Nephron (organoid): ENCODE measurements at regions not wholly inside any gene's neighbourhood (a gene's known extent, or its start where the extent isn't known, plus 50 kb on each side); places are given as distances from the start of the nearest gene placed in this dataset.

ENCODE experiments used
- H3K27ac Mint-ChIP-seq, 3 experiments: 2 replicates each; pipeline ENCODE4 v1.8.0; 2020; ENCODE audit warnings: mixed read lengths in 3 of 3, mild to moderate bottlenecking in 2 of 3, moderate library complexity in 1 of 3
- H3K27me3 Mint-ChIP-seq: 2 replicates; pipeline ENCODE4 v1.8.0; 2021; ENCODE audit warnings: low read depth, mild to moderate bottlenecking, moderate library complexity, mixed read lengths
- H3K36me3 Mint-ChIP-seq: 2 replicates; pipeline ENCODE4 v1.8.0; 2020; ENCODE audit warnings: low read depth, mixed read lengths
- H3K4me1 Mint-ChIP-seq: 2 replicates; pipeline ENCODE4 v1.8.0; 2020; ENCODE audit warnings: mixed read lengths
- H3K4me3 Mint-ChIP-seq, 3 experiments: 2 replicates each; pipeline ENCODE4 v1.8.0; 2020; ENCODE audit warnings: mild to moderate bottlenecking in 3 of 3, mixed read lengths in 3 of 3, moderate library complexity in 2 of 3
- H3K9me3 Mint-ChIP-seq: 2 replicates; pipeline ENCODE4 v1.8.0; 2020; ENCODE audit warnings: mixed read lengths
- TF ChIP-seq, protein P1 (sequence below), 3 experiments: fragments of 200-600 bp; sonication (generic); IDR thresholded peaks; one replicate each; pipeline ENCODE4 v1.5.0; 2021; ENCODE audit warnings: antibody characterized with exemption in 3 of 3; ENCODE audit not compliant: unreplicated experiment in 3 of 3

- H3K9me3 Mint-ChIP-seq: peaks cover 3% of the 10 kb centered on the region
- H3K4me3 Mint-ChIP-seq: no peak overlapping the region
- no peaks in the 10 kb centered on the region for H3K27me3 Mint-ChIP-seq
- H3K4me1 Mint-ChIP-seq: no peaks in the 10 kb centered on the region
- TF ChIP-seq, protein P1, sequence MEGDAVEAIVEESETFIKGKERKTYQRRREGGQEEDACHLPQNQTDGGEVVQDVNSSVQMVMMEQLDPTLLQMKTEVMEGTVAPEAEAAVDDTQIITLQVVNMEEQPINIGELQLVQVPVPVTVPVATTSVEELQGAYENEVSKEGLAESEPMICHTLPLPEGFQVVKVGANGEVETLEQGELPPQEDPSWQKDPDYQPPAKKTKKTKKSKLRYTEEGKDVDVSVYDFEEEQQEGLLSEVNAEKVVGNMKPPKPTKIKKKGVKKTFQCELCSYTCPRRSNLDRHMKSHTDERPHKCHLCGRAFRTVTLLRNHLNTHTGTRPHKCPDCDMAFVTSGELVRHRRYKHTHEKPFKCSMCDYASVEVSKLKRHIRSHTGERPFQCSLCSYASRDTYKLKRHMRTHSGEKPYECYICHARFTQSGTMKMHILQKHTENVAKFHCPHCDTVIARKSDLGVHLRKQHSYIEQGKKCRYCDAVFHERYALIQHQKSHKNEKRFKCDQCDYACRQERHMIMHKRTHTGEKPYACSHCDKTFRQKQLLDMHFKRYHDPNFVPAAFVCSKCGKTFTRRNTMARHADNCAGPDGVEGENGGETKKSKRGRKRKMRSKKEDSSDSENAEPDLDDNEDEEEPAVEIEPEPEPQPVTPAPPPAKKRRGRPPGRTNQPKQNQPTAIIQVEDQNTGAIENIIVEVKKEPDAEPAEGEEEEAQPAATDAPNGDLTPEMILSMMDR (IDR thresholded peaks at IDR 0.05; ENCODE audit: unreplicated experiment in 3 of 3): no peak
- H3K27ac Mint-ChIP-seq: no peak overlapping the region
- no peaks in the 10 kb centered on the region for H3K36me3 Mint-ChIP-seq
Observed at GRCh38 chr5:42216904-42217303, 206.3 kb upstream of the GHR start.

GRCh38 chr5:42217791-42218190, 205.4 kb upstream of the GHR start:
- Mint-ChIP-seq H3K4me1 (no peaks in the 10 kb centered on the region), H3K36me3 (no peaks in the 10 kb centered on the region)
- TF ChIP-seq, protein P1 (IDR thresholded peaks at IDR 0.05; ENCODE audit: unreplicated experiment in 3 of 3): no peak

DNA sequence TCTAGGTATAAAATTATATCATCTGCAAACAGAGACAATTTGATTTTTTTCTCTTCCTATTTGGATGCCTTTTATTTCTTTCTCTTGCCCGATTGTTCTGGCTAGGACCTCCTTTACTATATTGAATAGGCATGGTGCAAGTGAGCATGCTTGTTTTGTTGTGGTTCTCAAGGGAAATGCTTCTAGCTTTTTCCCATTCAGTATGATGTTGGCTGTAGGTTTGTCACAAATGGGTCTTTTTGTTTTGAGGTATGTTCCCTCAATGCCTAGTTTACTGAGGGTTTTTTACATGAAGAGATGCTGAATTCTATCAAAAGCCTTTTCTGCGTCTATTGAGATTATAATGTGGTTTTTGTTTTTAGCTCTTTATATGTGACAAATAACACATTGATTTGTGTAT, 198.2 kb upstream of the GHR start:
- TF ChIP-seq, protein P1 (IDR thresholded peaks at IDR 0.05; ENCODE audit: unreplicated experiment in 3 of 3): no peak
- Mint-ChIP-seq H3K27me3 (no peaks in the 10 kb centered on the region), H3K4me3 (no peak overlapping the region), H3K36me3 (no peaks in the 10 kb centered on the region), H3K27ac (no peak overlapping the region), H3K4me1 (no peaks in the 10 kb centered on the region), H3K9me3 (no peaks in the 10 kb centered on the region)

More at GRCh38 chr5:42217791-42218190, 205.4 kb upstream of the GHR start:
- H3K4me3 Mint-ChIP-seq: no peak overlapping the region
- peaks cover 3% of the 10 kb centered on the region for H3K9me3 Mint-ChIP-seq
- no peaks in the 10 kb centered on the region for H3K27me3 Mint-ChIP-seq
- H3K27ac Mint-ChIP-seq: no peak overlapping the region

- Mint-ChIP-seq H3K4me3 (no peak overlapping the region), H3K9me3 (no peaks in the 10 kb centered on the region), H3K36me3 (no peaks in the 10 kb centered on the region), H3K27me3 (no peaks in the 10 kb centered on the region), H3K27ac (no peak overlapping the region), H3K4me1 (no peaks in the 10 kb centered on the region)
- TF ChIP-seq, protein P1 (IDR thresholded peaks at IDR 0.05; ENCODE audit: unreplicated experiment in 3 of 3): no peak
Observed at GRCh38 chr5:42228279-42228678, 195.0 kb upstream of the GHR start.

- no peaks in the 10 kb centered on the region for H3K4me1 Mint-ChIP-seq
- H3K27me3 Mint-ChIP-seq: no peaks in the 10 kb centered on the region
- no peaks in the 10 kb centered on the region for H3K9me3 Mint-ChIP-seq
- H3K27ac Mint-ChIP-seq: no peak overlapping the region
- no peak overlapping the region for H3K4me3 Mint-ChIP-seq
- TF ChIP-seq, protein P1 (IDR thresholded peaks at IDR 0.05; ENCODE audit: unreplicated experiment in 3 of 3): no peak
- H3K36me3 Mint-ChIP-seq: no peaks in the 10 kb centered on the region
Observed at GRCh38 chr5:42230839-42231238, 192.4 kb upstream of the GHR start.

- Mint-ChIP-seq H3K27me3 (no peaks in the 10 kb centered on the region), H3K36me3 (no peaks in the 10 kb centered on the region), H3K9me3 (no peaks in the 10 kb centered on the region), H3K4me3 (no peak overlapping the region), H3K4me1 (no peaks in the 10 kb centered on the region), H3K27ac (no peak overlapping the region)
- TF ChIP-seq, protein P1 (IDR thresholded peaks at IDR 0.05; ENCODE audit: unreplicated experiment in 3 of 3): no peak
Observed at GRCh38 chr5:42235241-42235640, 188.0 kb upstream of the GHR start.
